GM18861 (cell line): ENCODE measurements at regions not wholly inside any gene's neighbourhood (a gene's known extent, or its start where the extent isn't known, plus 50 kb on each side); places are given as distances from the start of the nearest gene placed in this dataset.
"Not testable (repeated sequence)": the region's sequence is repeated elsewhere in the genome, so short reads cannot be mapped to it uniquely, and the experiment has no call there.

Experiments used
- ATAC-seq: cut with Tn5 transposase; IDR thresholded peaks from one replicate; pipeline ENCODE4 v1.9.1; 2021; ENCODE audit not compliant: unreplicated experiment

GRCh38 chrX:125378205-125378604 is 58.5 kb downstream of the TEX13C start:
- no peak for ATAC-seq

GRCh38 chrX:125378770-125379169 is 59.1 kb downstream of the TEX13C start:
- no peak for ATAC-seq

GRCh38 chrX:125382148-125382628 is 62.5 kb downstream of the TEX13C start:
- no peak for ATAC-seq

GRCh38 chrX:125382889-125383288 is 63.2 kb downstream of the TEX13C start:
- ATAC-seq: no peak

GRCh38 chrX:125384867-125385266 is 65.2 kb downstream of the TEX13C start:
- ATAC-seq: no peak

GRCh38 chrX:125387945-125388344 is 68.3 kb downstream of the TEX13C start:
- no peak for ATAC-seq

- no peak for ATAC-seq
These were observed 74.8 kb downstream of the TEX13C start for GRCh38 chrX:125394449-125394848.

GRCh38 chrX:125395626-125396025 is 76.0 kb downstream of the TEX13C start:
- ATAC-seq: no peak

- no peak for ATAC-seq
These were observed 79.3 kb downstream of the TEX13C start for GRCh38 chrX:125398959-125399440.

GRCh38 chrX:125402807-125403206 is 83.1 kb downstream of the TEX13C start:
- no peak for ATAC-seq

- ATAC-seq: peak; percentile 41
These were observed 85.0 kb downstream of the TEX13C start for GRCh38 chrX:125404667-125405160.

- ATAC-seq: peak; percentile 52
These were observed 85.7 kb downstream of the TEX13C start for GRCh38 chrX:125405339-125405738.

- no peak for ATAC-seq
These were observed 87.6 kb downstream of the TEX13C start for GRCh38 chrX:125407314-125407713.

GRCh38 chrX:125420809-125421208 is 101.1 kb downstream of the TEX13C start:
- no peak for ATAC-seq

GRCh38 chrX:125422986-125423385 is 103.3 kb downstream of the TEX13C start:
- no peak for ATAC-seq

GRCh38 chrX:125424536-125424935 is 104.9 kb downstream of the TEX13C start:
- ATAC-seq: no peak

GRCh38 chrX:125436855-125437254 is 117.2 kb downstream of the TEX13C start:
- peak; percentile 53 for ATAC-seq

GRCh38 chrX:125439194-125439849 is 119.7 kb downstream of the TEX13C start:
- ATAC-seq: no peak

- ATAC-seq: no peak
These were observed 125.0 kb downstream of the TEX13C start for GRCh38 chrX:125444659-125445058.

- ATAC-seq: no peak
These were observed 155.8 kb downstream of the TEX13C start for GRCh38 chrX:125475482-125475881.

- no peak for ATAC-seq
These were observed 172.8 kb downstream of the TEX13C start for GRCh38 chrX:125492439-125492838.

- ATAC-seq: not testable (repeated sequence)
These were observed 173.3 kb downstream of the TEX13C start for GRCh38 chrX:125493004-125493403.

GRCh38 chrX:125497667-125498066 is 178.0 kb downstream of the TEX13C start:
- no peak for ATAC-seq
